OCI-LY7 (cell line): ENCODE measurements at regions not wholly inside any gene's neighbourhood (a gene's known extent, or its start where the extent isn't known, plus 50 kb on each side); places are given as distances from the start of the nearest gene placed in this dataset.
"Not testable (repeated sequence)": the region's sequence is repeated elsewhere in the genome, so short reads cannot be mapped to it uniquely, and the experiment has no call there.

Experiments used
- BruUV-seq: library from RNA; stranded (reverse); fragments of 400-500 nt; replicated peaks from 2 replicates; lab custom pipeline; 2021; lab: Mats Ljungman, UMichigan
- CTCF ChIA-PET: fragments of 300-600 bp; sonication (Branson Sonifier 250); formaldehyde crosslinking; loops from one replicate; lab custom pipeline; 2022; ENCODE audit warnings: antibody characterized with exemption; ENCODE audit not compliant: unreplicated experiment; lab: Charles Lee
- POLR2A ChIA-PET: fragments of 300-600 bp; sonication (Branson Sonifier 250); formaldehyde crosslinking; loops from one replicate; lab custom pipeline; 2022; ENCODE audit warnings: antibody characterized with exemption; lab: Charles Lee
- DNase-seq: peaks from one replicate; pipeline ENCODE4 v3.0.0-alpha.2; 2015; ENCODE audit warnings: low spot score
- H2AFZ ChIP-seq: fragments of 200-600 bp; sonication (generic), shearing (Covaris generic); 2 replicates; pipeline ENCODE4 v1.6.1; 2014; ENCODE audit warnings: mild to moderate bottlenecking, antibody characterized with exemption, low read length, moderate library complexity
- H3K27ac ChIP-seq: fragments of 200-600 bp; sonication (generic); 2 replicates; pipeline ENCODE4 v1.5.1; 2014; ENCODE audit warnings: mixed run types, low read depth, mild to moderate bottlenecking, moderate library complexity, low read length, inconsistent platforms; ENCODE audit not compliant: poor library complexity, severe bottlenecking
- H3K36me3 ChIP-seq: fragments of 200-600 bp; sonication (generic); 2 replicates; pipeline ENCODE4 v1.6.1; 2014; ENCODE audit warnings: mild to moderate bottlenecking, antibody characterized with exemption, low read length, moderate library complexity, mixed read lengths; ENCODE audit not compliant: insufficient read depth
- H3K4me1 ChIP-seq: fragments of 200-600 bp; sonication (generic); 2 replicates; pipeline ENCODE4 v1.5.1; 2014; ENCODE audit warnings: mild to moderate bottlenecking, low read length; ENCODE audit not compliant: insufficient read depth, poor library complexity, severe bottlenecking
- H3K4me2 ChIP-seq: fragments of 200-600 bp; sonication (generic); 2 replicates; pipeline ENCODE4 v1.6.1; 2014; ENCODE audit warnings: mild to moderate bottlenecking, low read length
- H3K4me3 ChIP-seq: fragments of 200-600 bp; sonication (generic); 2 replicates; pipeline ENCODE4 v1.5.1; 2014; ENCODE audit warnings: mild to moderate bottlenecking, low read depth, low read length; ENCODE audit not compliant: poor library complexity, severe bottlenecking
- H3K79me2 ChIP-seq: fragments of 200-600 bp; sonication (generic); 2 replicates; pipeline ENCODE4 v1.6.1; 2016; ENCODE audit warnings: low read depth, mild to moderate bottlenecking, low read length, moderate library complexity, mixed read lengths; ENCODE audit not compliant: insufficient read depth
- H3K9me2 ChIP-seq: fragments of 200-600 bp; sonication (generic); 2 replicates; pipeline ENCODE4 v1.6.1; 2016; ENCODE audit warnings: mild to moderate bottlenecking, low read length, mixed read lengths; ENCODE audit not compliant: insufficient read depth
- H3K9me3 ChIP-seq: fragments of 200-600 bp; sonication (generic); 2 replicates; pipeline ENCODE4 v1.6.1; 2014; ENCODE audit warnings: mild to moderate bottlenecking, mixed run types, low read length, mixed read lengths
- H4K20me1 ChIP-seq: fragments of 200-600 bp; sonication (generic); 2 replicates; pipeline ENCODE4 v1.6.1; 2014; ENCODE audit warnings: mild to moderate bottlenecking, antibody characterized with exemption, low read length, moderate library complexity, mixed read lengths; ENCODE audit not compliant: insufficient read depth
- CTCF ChIP-seq: fragments of 200-600 bp; sonication (generic); conservative IDR thresholded peaks from 2 replicates; pipeline ENCODE4 v1.5.1; 2014; ENCODE audit warnings: mild to moderate bottlenecking, antibody characterized with exemption, low read length, moderate library complexity, mixed read lengths
- EZH2phosphoT487 ChIP-seq: fragments of 200-600 bp; sonication (generic); IDR thresholded peaks from 2 replicates; pipeline ENCODE4 v1.6.1; 2018; ENCODE audit warnings: low read depth, borderline replicate concordance, mild to moderate bottlenecking, mixed run types, antibody characterized with exemption, low read length, moderate library complexity, mixed read lengths
- intact Hi-C: fragments of 100-400 bp; cut with micrococcal nuclease; formaldehyde crosslinking; loops from one replicate; pipeline ENCODE4 v1.10.0; 2022; ENCODE audit not compliant: unreplicated experiment

- H3K4me2 ChIP-seq, H2AFZ ChIP-seq, BruUV-seq, H3K9me2 ChIP-seq, POLR2A ChIA-PET, intact Hi-C loops, H3K27ac ChIP-seq, H4K20me1 ChIP-seq, H3K9me3 ChIP-seq, H3K36me3 ChIP-seq, CTCF ChIA-PET, H3K4me3 ChIP-seq, H3K4me1 ChIP-seq, DNase-seq, H3K79me2 ChIP-seq: not testable (repeated sequence)
These were observed 611.5 kb downstream of the LTN1 start for GRCh38 chr21:28381000-28381745.

GRCh38 chr21:28380241-28380640 is 612.4 kb downstream of the LTN1 start:
- Histone ChIP-seq H3K4me2 (no peak overlapping the region), H2AFZ (no peak overlapping the region), H3K4me3 (no peak overlapping the region), H3K4me1 (no peaks in the 10 kb centered on the region), H3K36me3 (no peaks in the 10 kb centered on the region), H3K9me3 (no peaks in the 10 kb centered on the region), H3K9me2 (no peaks in the 10 kb centered on the region), H3K27ac (no peak overlapping the region), H4K20me1 (no peaks in the 10 kb centered on the region), H3K79me2 (no peaks in the 10 kb centered on the region)
- intact Hi-C loops = no loop called here
- ChIA-PET POLR2A (no interaction called here), CTCF (no interaction called here)
- DNase-seq = no peak
- TF ChIP-seq CTCF (no peak), EZH2phosphoT487 (no peak)
- BruUV-seq = no TSS peak

- CTCF ChIA-PET = no interaction called here
- no peaks in the 10 kb centered on the region for H3K79me2 ChIP-seq
- intact Hi-C loops = no loop called here
- no peak overlapping the region for H3K27ac ChIP-seq
- no peaks in the 10 kb centered on the region; the same call in 1 of the 2 replicates for H3K9me3 ChIP-seq
- H3K9me2 ChIP-seq = no peaks in the 10 kb centered on the region
- no peak overlapping the region for H3K4me2 ChIP-seq
- POLR2A ChIA-PET = interaction anchor here (0.5 kb wide), 1 partner anchor 114 kb away, joined by 3 read pairs; no protein-coding TSS in a partner anchor
- H2AFZ ChIP-seq = no peak overlapping the region
- no peak for DNase-seq
- no peak overlapping the region for H3K4me3 ChIP-seq
- TF ChIP-seq EZH2phosphoT487 = no peak
- TF ChIP-seq CTCF = no peak
- BruUV-seq = no TSS peak
- H4K20me1 ChIP-seq = no peaks in the 10 kb centered on the region
- H3K4me1 ChIP-seq = no peaks in the 10 kb centered on the region
- H3K36me3 ChIP-seq = no peaks in the 10 kb centered on the region
These were observed 614.7 kb downstream of the LTN1 start for GRCh38 chr21:28378026-28378425.
